ENCODE measurements at regions not wholly inside any gene's neighbourhood (a gene's known extent, or its start where the extent isn't known, plus 50 kb on each side); places are given as distances from the start of the nearest gene placed in this dataset.

GRCh38 chr2:65666156-65666725 lies 233.8 kb upstream of the SPRED2 start:
- TF ChIP-seq CTCF (IDR thresholded peaks at IDR 0.05), result no peak
- no peak for TF ChIP-seq POLR2A (IDR thresholded peaks at IDR 0.05)
